Activated CD4-positive, alpha-beta memory T cell treated with anti-CD3 and anti-CD28 coated beads for 36 hours (primary cell): ENCODE measurements at regions not wholly inside any gene's neighbourhood (a gene's known extent, or its start where the extent isn't known, plus 50 kb on each side); places are given as distances from the start of the nearest gene placed in this dataset.

Source experiments
- CTCF ChIA-PET: fragments of 350-600 bp; sonication (Branson Sonifier 250); formaldehyde crosslinking; loops from one replicate; lab custom pipeline; 2021; ENCODE audit warnings: antibody characterized with exemption, inconsistent platforms; lab: Charles Lee
- POLR2A ChIA-PET: fragments of 350-600 bp; sonication (Branson Sonifier 250); formaldehyde crosslinking; loops from one replicate; lab custom pipeline; 2021; ENCODE audit warnings: antibody characterized with exemption; lab: Charles Lee
- DNase-seq: peaks from one replicate; pipeline ENCODE4 v3.0.0-alpha.2; 2020
- H3K27ac Mint-ChIP-seq: one replicate; pipeline ENCODE4 v1.8.0; 2021; ENCODE audit warnings: mixed read lengths
- H3K27me3 Mint-ChIP-seq: one replicate; pipeline ENCODE4 v1.8.0; 2021; ENCODE audit warnings: mixed read lengths
- H3K36me3 Mint-ChIP-seq: one replicate; pipeline ENCODE4 v1.8.0; 2021; ENCODE audit warnings: mixed read lengths
- H3K4me1 Mint-ChIP-seq: one replicate; pipeline ENCODE4 v1.8.0; 2021; ENCODE audit warnings: low read depth, mixed read lengths
- H3K4me3 Mint-ChIP-seq: one replicate; pipeline ENCODE4 v1.8.0; 2021; ENCODE audit warnings: mild to moderate bottlenecking, mixed read lengths
- H3K9me3 Mint-ChIP-seq: one replicate; pipeline ENCODE4 v1.8.0; 2021; ENCODE audit warnings: mixed read lengths
- intact Hi-C: fragments of 100-400 bp; cut with micrococcal nuclease; formaldehyde crosslinking; loops from one replicate; pipeline ENCODE4 v1.15.1; 2023

DNA sequence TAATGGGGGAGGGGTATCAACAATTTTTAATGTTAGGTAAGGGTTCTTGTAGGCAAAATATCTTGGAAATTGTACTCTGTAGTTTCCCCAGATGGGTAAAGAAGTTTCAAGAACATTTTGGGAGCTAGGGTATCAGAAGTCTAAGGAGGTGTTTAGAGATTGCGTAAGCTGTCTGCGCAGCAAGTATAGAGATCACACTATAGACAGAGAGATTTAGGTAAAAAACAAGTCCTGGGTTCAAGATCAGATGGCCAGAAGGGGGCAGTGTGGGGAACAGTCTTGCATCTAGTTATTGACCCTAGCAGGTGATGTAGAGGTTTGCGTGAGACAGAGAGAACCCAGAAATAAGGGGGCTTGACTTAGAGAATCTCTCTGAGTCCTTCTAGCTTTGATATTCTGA lies 80.8 kb downstream of the S1PR1 start:
- peaks cover 2% of the 10 kb centered on the region for H3K27me3 Mint-ChIP-seq
- no peak overlapping the region for H3K27ac Mint-ChIP-seq
- POLR2A ChIA-PET: interaction anchor here (1.2 kb wide), 1 partner anchor 8 kb away, joined by 4 read pairs; no protein-coding TSS in a partner anchor
- no peaks in the 10 kb centered on the region for H3K36me3 Mint-ChIP-seq
- H3K9me3 Mint-ChIP-seq: no peaks in the 10 kb centered on the region
- DNase-seq: peak; percentile 30
- intact Hi-C loops: no loop called here
- H3K4me1 Mint-ChIP-seq: peaks cover 21% of the 10 kb centered on the region
- H3K4me3 Mint-ChIP-seq: no peak overlapping the region
- CTCF ChIA-PET: interaction anchor here (0.8 to 2.6 kb wide), 3 partner anchors 8 to 47 kb away, joined by 3 to 22 read pairs (median 14); no protein-coding TSS in a partner anchor

DNA sequence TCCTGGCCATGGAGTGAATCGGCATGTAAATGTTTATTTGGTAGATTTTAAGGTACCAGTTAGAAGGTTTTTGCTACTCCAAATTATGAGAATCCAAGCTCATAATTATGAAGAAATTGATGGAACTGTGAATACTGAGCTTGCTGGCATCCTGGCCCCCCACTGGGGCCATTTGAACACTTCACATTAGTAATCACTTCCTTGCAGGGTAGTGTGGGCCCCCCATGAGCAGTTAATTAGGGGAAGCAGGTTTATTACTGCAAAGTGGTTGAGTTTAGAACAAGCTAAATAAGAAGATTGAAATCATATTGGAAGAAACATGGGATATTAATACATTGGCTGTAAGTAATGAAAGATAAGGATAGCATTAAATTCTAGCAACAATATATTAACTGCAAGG lies 86.7 kb downstream of the S1PR1 start:
- Mint-ChIP-seq H3K9me3 (no peaks in the 10 kb centered on the region), H3K4me1 (no peaks in the 10 kb centered on the region), H3K36me3 (no peaks in the 10 kb centered on the region), H3K27me3 (no peaks in the 10 kb centered on the region), H3K27ac (no peak overlapping the region), H3K4me3 (no peak overlapping the region)
- ChIA-PET CTCF (interaction anchor here (3.1 kb wide), 1 partner anchor 14 kb away, joined by 15 read pairs; no protein-coding TSS in a partner anchor), POLR2A (interaction anchor here (1.0 kb wide), 1 partner anchor 32 kb away, joined by 4 read pairs; no protein-coding TSS in a partner anchor)
- no peak for DNase-seq
- intact Hi-C loops: no loop called here

DNA sequence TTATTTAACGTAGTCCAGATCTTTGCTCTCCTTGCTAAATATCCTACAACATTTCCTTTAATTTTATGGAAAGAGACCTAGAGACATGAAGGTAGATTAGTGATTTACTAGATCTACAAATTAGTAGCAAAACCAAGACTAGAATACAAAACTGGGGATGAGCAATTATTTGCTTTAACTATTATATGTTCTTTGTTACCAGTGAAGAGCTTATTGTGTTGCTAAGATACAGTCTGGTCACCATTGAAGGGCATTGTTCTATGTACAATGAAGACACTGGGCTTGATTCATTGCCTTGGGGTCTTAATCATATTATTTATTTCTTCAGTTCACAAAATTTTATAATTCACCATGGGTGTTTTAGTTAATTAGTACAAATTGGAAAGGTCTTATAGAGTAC lies 88.3 kb downstream of the S1PR1 start:
- no peaks in the 10 kb centered on the region for H3K4me1 Mint-ChIP-seq
- CTCF ChIA-PET: interaction anchor here (1.5 kb wide), 1 partner anchor 16 kb away, joined by 5 read pairs; no protein-coding TSS in a partner anchor
- POLR2A ChIA-PET: no interaction called here

GRCh38 chr1:101330427-101331130 lies 93.8 kb downstream of the S1PR1 start:
- Mint-ChIP-seq H3K9me3 (no peaks in the 10 kb centered on the region), H3K4me1 (no peaks in the 10 kb centered on the region), H3K27ac (no peak overlapping the region), H3K27me3 (no peaks in the 10 kb centered on the region), H3K36me3 (no peaks in the 10 kb centered on the region), H3K4me3 (no peak overlapping the region)
- intact Hi-C loops: no loop called here
- no peak for DNase-seq
- POLR2A ChIA-PET: no interaction called here
- CTCF ChIA-PET: interaction anchor here (0.6 to 0.7 kb wide), 2 partner anchors 21 to 426 kb away, joined by 3 to 7 read pairs; no protein-coding TSS in a partner anchor

More for the DNA sequence above, 88.3 kb downstream of the S1PR1 start:
- intact Hi-C loops: no loop called here
- H3K27me3 Mint-ChIP-seq: no peaks in the 10 kb centered on the region
- no peaks in the 10 kb centered on the region for H3K36me3 Mint-ChIP-seq
- no peak overlapping the region for H3K27ac Mint-ChIP-seq
- no peak overlapping the region for H3K4me3 Mint-ChIP-seq
- no peaks in the 10 kb centered on the region for H3K9me3 Mint-ChIP-seq
- no peak for DNase-seq

- H3K4me3 Mint-ChIP-seq: no peak overlapping the region
- no peak overlapping the region for H3K27ac Mint-ChIP-seq
- ChIA-PET POLR2A (no interaction called here), CTCF (no interaction called here)
- H3K9me3 Mint-ChIP-seq: no peaks in the 10 kb centered on the region
- H3K36me3 Mint-ChIP-seq: no peaks in the 10 kb centered on the region
- intact Hi-C loops: no loop called here
- DNase-seq: no peak
- H3K27me3 Mint-ChIP-seq: no peaks in the 10 kb centered on the region
- H3K4me1 Mint-ChIP-seq: no peaks in the 10 kb centered on the region
These were observed 95.0 kb downstream of the S1PR1 start for GRCh38 chr1:101331794-101332193.

DNA sequence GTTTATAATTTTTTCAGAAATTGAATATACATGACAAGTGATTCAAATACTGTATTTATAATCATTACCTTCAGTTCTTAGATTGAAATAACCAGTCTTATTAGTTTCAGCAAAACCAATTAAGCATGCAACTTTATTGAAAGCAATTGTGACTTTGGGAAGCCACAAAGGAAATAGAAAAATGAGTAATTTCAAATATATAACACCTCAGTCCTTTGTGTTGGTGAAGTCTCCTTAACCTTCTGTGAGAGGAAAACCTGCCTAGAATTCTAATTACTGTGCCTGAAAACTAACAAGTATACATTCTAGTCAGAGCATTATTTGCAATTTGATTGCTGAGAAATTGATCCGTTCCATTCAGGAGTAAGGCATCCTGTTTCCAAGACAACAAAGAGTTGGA lies 95.8 kb downstream of the S1PR1 start:
- no peaks in the 10 kb centered on the region for H3K9me3 Mint-ChIP-seq
- H3K36me3 Mint-ChIP-seq: no peaks in the 10 kb centered on the region
- H3K4me1 Mint-ChIP-seq: no peaks in the 10 kb centered on the region
- ChIA-PET POLR2A (no interaction called here), CTCF (interaction anchor here (0.8 kb wide), 1 partner anchor 25 kb away, joined by 3 read pairs; no protein-coding TSS in a partner anchor)
- no peak for DNase-seq
- no peak overlapping the region for H3K27ac Mint-ChIP-seq
- intact Hi-C loops: no loop called here
- H3K27me3 Mint-ChIP-seq: no peaks in the 10 kb centered on the region
- H3K4me3 Mint-ChIP-seq: no peak overlapping the region

DNA sequence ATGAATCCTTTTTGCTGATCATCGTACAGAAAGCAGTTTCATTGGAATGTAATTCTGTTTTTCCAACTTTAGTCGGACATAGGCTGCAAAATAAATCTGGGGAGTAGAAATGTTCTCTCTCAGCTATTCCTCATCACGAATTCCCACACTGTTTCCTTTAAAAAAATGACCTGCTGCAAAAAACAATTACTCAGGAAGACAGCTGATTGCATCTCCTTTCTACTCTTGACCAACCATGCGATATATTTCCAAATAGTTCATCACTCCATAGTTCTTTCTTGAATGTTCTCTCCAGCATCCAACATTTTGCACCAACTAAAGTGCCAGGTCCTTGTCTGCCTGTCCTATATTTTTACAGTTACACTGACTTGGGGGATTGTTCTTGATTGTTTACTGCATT lies 96.4 kb downstream of the S1PR1 start:
- H3K4me1 Mint-ChIP-seq: no peaks in the 10 kb centered on the region
- ChIA-PET CTCF (interaction anchor here (0.7 to 0.8 kb wide), 2 partner anchors 24 kb away, joined by 3 read pairs; no protein-coding TSS in a partner anchor), POLR2A (no interaction called here)
- H3K4me3 Mint-ChIP-seq: no peak overlapping the region
- intact Hi-C loops: no loop called here
- H3K9me3 Mint-ChIP-seq: no peaks in the 10 kb centered on the region
- H3K27me3 Mint-ChIP-seq: no peaks in the 10 kb centered on the region
- no peak for DNase-seq
- no peaks in the 10 kb centered on the region for H3K36me3 Mint-ChIP-seq
- H3K27ac Mint-ChIP-seq: no peak overlapping the region

GRCh38 chr1:101337968-101338367 lies 101.1 kb downstream of the S1PR1 start:
- Mint-ChIP-seq H3K36me3 (peaks cover 1% of the 10 kb centered on the region), H3K4me3 (no peak overlapping the region), H3K9me3 (peaks cover 9% of the 10 kb centered on the region), H3K27me3 (no peaks in the 10 kb centered on the region), H3K4me1 (peaks cover 8% of the 10 kb centered on the region), H3K27ac (no peak overlapping the region)
- ChIA-PET CTCF (interaction anchor here (1.1 to 1.8 kb wide), 3 partner anchors 17 to 28 kb away, joined by 5 to 18 read pairs (median 5); no protein-coding TSS in a partner anchor), POLR2A (no interaction called here)
- intact Hi-C loops: no loop called here
- DNase-seq: no peak

DNA sequence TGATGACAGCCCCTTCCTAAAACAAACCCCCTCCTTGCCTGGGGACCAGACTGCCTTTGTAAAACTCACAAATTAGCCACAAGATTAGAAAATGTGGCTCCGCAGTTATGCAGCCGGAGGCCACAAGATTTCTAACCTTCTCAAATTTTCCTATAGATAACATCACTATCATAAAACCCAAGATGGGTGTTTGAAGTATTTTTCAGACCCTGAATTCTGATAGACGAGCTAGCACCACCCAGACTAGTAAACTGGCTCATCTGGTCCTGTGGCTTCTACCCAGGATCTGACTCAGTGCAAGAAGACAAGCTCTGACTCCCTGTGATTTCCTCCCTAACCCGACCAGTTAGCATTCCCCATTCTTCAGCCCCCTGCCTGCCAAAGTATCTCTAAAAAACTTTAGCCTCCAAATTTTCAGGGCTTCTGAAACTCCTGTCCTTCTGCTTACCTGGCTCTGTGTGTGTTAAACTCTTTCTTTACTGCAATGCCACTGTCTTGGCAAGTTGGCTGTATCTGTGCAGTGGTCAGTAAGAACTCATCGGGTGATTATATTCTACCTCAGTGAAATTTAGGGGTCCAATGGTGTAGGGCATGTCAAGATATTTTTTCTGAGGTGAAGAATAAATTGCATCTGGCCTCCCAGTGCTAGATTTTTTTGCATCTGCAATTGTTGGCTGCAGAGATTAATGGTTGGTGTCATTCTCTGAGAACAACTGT lies 102.1 kb downstream of the S1PR1 start:
- no peak overlapping the region for H3K4me3 Mint-ChIP-seq
- peaks cover 3% of the 10 kb centered on the region for H3K36me3 Mint-ChIP-seq

DNA sequence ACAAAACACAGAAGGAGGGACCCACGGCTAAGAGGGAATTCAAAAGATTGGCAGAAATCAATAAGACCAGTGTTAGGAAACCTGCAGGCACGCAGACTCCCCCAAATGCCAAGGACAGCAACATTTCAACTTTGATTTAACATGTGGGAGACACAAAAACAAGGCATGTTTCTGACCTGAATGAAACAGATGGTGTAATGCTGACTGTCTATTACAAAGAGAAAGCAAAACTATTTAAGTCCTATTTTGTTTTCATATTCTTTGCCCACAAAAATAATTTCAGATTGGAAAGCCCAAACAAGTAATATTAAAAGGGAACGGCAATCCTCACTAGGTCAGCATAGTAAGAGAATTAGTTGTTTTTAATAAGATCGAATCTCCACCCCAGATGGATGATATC lies 107.9 kb downstream of the S1PR1 start:
- Mint-ChIP-seq H3K4me3 (no peak overlapping the region), H3K36me3 (peaks cover 3% of the 10 kb centered on the region), H3K27me3 (no peaks in the 10 kb centered on the region), H3K4me1 (peaks cover 35% of the 10 kb centered on the region), H3K9me3 (peaks cover 7% of the 10 kb centered on the region), H3K27ac (no peak overlapping the region)
- intact Hi-C loops: no loop called here
- CTCF ChIA-PET: interaction anchor here (1.2 to 2.3 kb wide), 4 partner anchors 11 to 35 kb away, joined by 6 to 11 read pairs (median 7); no protein-coding TSS in a partner anchor
- POLR2A ChIA-PET: no interaction called here
- DNase-seq: no peak

More for the DNA sequence above, 102.1 kb downstream of the S1PR1 start:
- POLR2A ChIA-PET: no interaction called here
- CTCF ChIA-PET: interaction anchor here (1.1 to 1.8 kb wide), 3 partner anchors 16 to 29 kb away, joined by 5 to 18 read pairs (median 5); no protein-coding TSS in a partner anchor
- Mint-ChIP-seq H3K27me3 (no peaks in the 10 kb centered on the region), H3K9me3 (peaks cover 13% of the 10 kb centered on the region), H3K27ac (peak overlapping the region; percentile 19), H3K4me1 (peaks cover 8% of the 10 kb centered on the region)
- intact Hi-C loops: no loop called here
- DNase-seq: peak; percentile 42

- Mint-ChIP-seq H3K27ac (no peak overlapping the region), H3K4me1 (peaks cover 35% of the 10 kb centered on the region), H3K4me3 (peak overlapping the region; percentile 11), H3K36me3 (peaks cover 3% of the 10 kb centered on the region), H3K27me3 (no peaks in the 10 kb centered on the region), H3K9me3 (peaks cover 7% of the 10 kb centered on the region)
- intact Hi-C loops: no loop called here
- ChIA-PET CTCF (interaction anchor here (1.7 to 3.8 kb wide), 3 partner anchors 11 to 37 kb away, joined by 6 to 20 read pairs (median 11); no protein-coding TSS in a partner anchor), POLR2A (no interaction called here)
- DNase-seq: no peak
These were observed 109.6 kb downstream of the S1PR1 start for GRCh38 chr1:101346419-101346818.

GRCh38 chr1:101356013-101356412 lies 119.2 kb downstream of the S1PR1 start:
- Mint-ChIP-seq H3K36me3 (no peaks in the 10 kb centered on the region), H3K4me3 (no peak overlapping the region), H3K27me3 (no peaks in the 10 kb centered on the region), H3K4me1 (peaks cover 13% of the 10 kb centered on the region), H3K27ac (no peak overlapping the region), H3K9me3 (no peaks in the 10 kb centered on the region)
- ChIA-PET CTCF (interaction anchor here (0.8 to 4.9 kb wide), 7 partner anchors 11 to 434 kb away, joined by 3 to 100 read pairs (median 5); no protein-coding TSS in a partner anchor), POLR2A (interaction anchor here (0.9 to 1.1 kb wide), 2 partner anchors 33 to 47 kb away, joined by 4 to 5 read pairs; no protein-coding TSS in a partner anchor)
- DNase-seq: no peak
- intact Hi-C loops: no loop called here
